CD4-positive, alpha-beta T cell (primary cell): ENCODE measurements at regions not wholly inside any gene's neighbourhood (a gene's known extent, or its start where the extent isn't known, plus 50 kb on each side); places are given as distances from the start of the nearest gene placed in this dataset.

ENCODE experiments used
- ATAC-seq: fragments of 200-7000 bp; cut with Tn5 transposase; one replicate; pipeline ENCODE4 v1.10.0; 2022; ENCODE audit warnings: mild to moderate bottlenecking; ENCODE audit not compliant: poor library complexity
- CTCF ChIA-PET: fragments of 350-600 bp; sonication (Branson Sonifier 250); formaldehyde crosslinking; loops from one replicate; lab custom pipeline; 2021; ENCODE audit warnings: antibody characterized with exemption, inconsistent platforms; lab: Charles Lee
- POLR2A ChIA-PET: fragments of 350-600 bp; sonication (Branson Sonifier 250); formaldehyde crosslinking; loops from one replicate; lab custom pipeline; 2021; ENCODE audit warnings: antibody characterized with exemption, inconsistent platforms; lab: Charles Lee
- DNase-seq, 14 experiments: peaks; one replicate each; pipeline ENCODE4 v3.0.0-alpha.2; 2013 to 2020; ENCODE audit warnings: mixed read lengths in 2 of 14
- H3K27ac ChIP-seq, 2 donors: one replicate each; pipeline versions ENCODE4 v1.5.1 to v1.7.0; 2013; ENCODE audit warnings: low read length in 2 of 2, low read depth in 1 of 2, mild to moderate bottlenecking in 1 of 2
- H3K27me3 ChIP-seq, 2 experiments: 1 replicate in 1 of 2; 2 replicates in 1 of 2; pipeline versions ENCODE4 v1.6.1 to v1.7.0; 2013; ENCODE audit warnings: low read length in 2 of 2, control low read depth in 1 of 2, mild to moderate bottlenecking in 1 of 2, moderate library complexity in 1 of 2; ENCODE audit not compliant: insufficient read depth in 2 of 2, control insufficient read depth in 1 of 2
- H3K36me3 ChIP-seq: one replicate; pipeline ENCODE4 v1.6.1; 2013; ENCODE audit warnings: low read length, control low read depth; ENCODE audit not compliant: insufficient read depth
- H3K4me1 ChIP-seq: one replicate; pipeline ENCODE4 v1.6.1; 2013; ENCODE audit warnings: low read length, control low read depth; ENCODE audit not compliant: insufficient read depth
- H3K4me3 ChIP-seq: one replicate; pipeline ENCODE4 v1.5.1; 2013; ENCODE audit warnings: mild to moderate bottlenecking, low read length, moderate library complexity
- H3K9me3 ChIP-seq, 2 experiments: 1 replicate in 1 of 2; 2 replicates in 1 of 2; pipeline versions ENCODE4 v1.6.1 to v1.7.0; 2013; ENCODE audit warnings: low read length in 2 of 2, mild to moderate bottlenecking in 2 of 2, control low read depth in 1 of 2, moderate library complexity in 1 of 2; ENCODE audit not compliant: control insufficient read depth in 1 of 2, insufficient read depth in 1 of 2
- H3K27ac Mint-ChIP-seq: one replicate; pipeline ENCODE4 v1.8.0; 2020; ENCODE audit warnings: mixed read lengths
- H3K27me3 Mint-ChIP-seq: one replicate; pipeline ENCODE4 v1.8.0; 2021; ENCODE audit warnings: mixed read lengths
- H3K36me3 Mint-ChIP-seq: one replicate; pipeline ENCODE4 v1.8.0; 2021; ENCODE audit warnings: low read depth, mixed read lengths
- H3K4me1 Mint-ChIP-seq: one replicate; pipeline ENCODE4 v1.8.0; 2021; ENCODE audit warnings: low read depth, mixed read lengths
- H3K4me3 Mint-ChIP-seq: one replicate; pipeline ENCODE4 v1.8.0; 2020; ENCODE audit warnings: mild to moderate bottlenecking, mixed read lengths
- H3K9me3 Mint-ChIP-seq: one replicate; pipeline ENCODE4 v1.8.0; 2020; ENCODE audit warnings: mixed read lengths
- CTCF ChIP-seq: fragments of 200-600 bp; IDR thresholded peaks from one replicate; pipeline ENCODE4 v1.8.0; 2022; ENCODE audit warnings: antibody characterized with exemption, mild to moderate bottlenecking
- intact Hi-C, 2 experiments: fragments of 100-400 bp; cut with DNase I in 1 of 2; cut with micrococcal nuclease in 1 of 2; formaldehyde crosslinking; loops; one replicate each; pipeline versions ENCODE4 v1.15.1 to v1.9.0; 2023 to 2025; cut with DNase I, micrococcal nuclease

GRCh38 chr3:187931101-187931500, 185.8 kb upstream of the BCL6 start:
- ATAC-seq, result no peak
- H3K9me3 ChIP-seq, result no peaks in the 10 kb centered on the region
- Mint-ChIP-seq H3K4me3 (no peak overlapping the region), H3K36me3 (no peaks in the 10 kb centered on the region), H3K9me3 (no peaks in the 10 kb centered on the region), H3K4me1 (peaks cover 34% of the 10 kb centered on the region), H3K27ac (no peak overlapping the region), H3K27me3 (no peaks in the 10 kb centered on the region)
- peaks cover 17% of the 10 kb centered on the region for H3K4me1 ChIP-seq
- TF ChIP-seq CTCF, result no peak
- POLR2A ChIA-PET, result no interaction called here
- no peaks in the 10 kb centered on the region for H3K36me3 ChIP-seq
- no peak for DNase-seq
- H3K27ac ChIP-seq, result no peak overlapping the region
- CTCF ChIA-PET, result no interaction called here
- intact Hi-C loops, result no loop called here
- no peak overlapping the region for H3K4me3 ChIP-seq
- no peaks in the 10 kb centered on the region for H3K27me3 ChIP-seq

GRCh38 chr3:187931770-187932278, 186.6 kb upstream of the BCL6 start:
- Mint-ChIP-seq H3K27me3 (no peaks in the 10 kb centered on the region), H3K27ac (no peak overlapping the region), H3K4me1 (peaks cover 31% of the 10 kb centered on the region), H3K36me3 (no peaks in the 10 kb centered on the region), H3K9me3 (no peaks in the 10 kb centered on the region), H3K4me3 (no peak overlapping the region)
- Histone ChIP-seq H3K4me3 (no peak overlapping the region), H3K27ac (no peak overlapping the region), H3K36me3 (no peaks in the 10 kb centered on the region), H3K9me3 (no peaks in the 10 kb centered on the region), H3K27me3 (no peaks in the 10 kb centered on the region), H3K4me1 (peaks cover 15% of the 10 kb centered on the region)
- intact Hi-C loops, result no loop called here
- POLR2A ChIA-PET, result no interaction called here
- DNase-seq (no peak), ATAC-seq (no peak)
- TF ChIP-seq CTCF, result no peak
- CTCF ChIA-PET, result no interaction called here

GRCh38 chr3:187932530-187932929, 187.3 kb upstream of the BCL6 start:
- H3K4me3 Mint-ChIP-seq, result no peak overlapping the region
- intact Hi-C loops, result no loop called here
- no peaks in the 10 kb centered on the region for H3K9me3 ChIP-seq
- ChIA-PET CTCF (no interaction called here), POLR2A (no interaction called here)
- TF ChIP-seq CTCF, result no peak
- H3K9me3 Mint-ChIP-seq, result no peaks in the 10 kb centered on the region
- no peak overlapping the region for H3K27ac Mint-ChIP-seq
- peaks cover 24% of the 10 kb centered on the region for H3K4me1 Mint-ChIP-seq
- no peaks in the 10 kb centered on the region for H3K27me3 Mint-ChIP-seq
- no peaks in the 10 kb centered on the region for H3K36me3 Mint-ChIP-seq
- H3K4me3 ChIP-seq, result no peak overlapping the region
- ATAC-seq (no peak), DNase-seq (no peak)
- H3K27me3 ChIP-seq, result no peaks in the 10 kb centered on the region
- H3K36me3 ChIP-seq, result no peaks in the 10 kb centered on the region
- H3K4me1 ChIP-seq, result peaks cover 15% of the 10 kb centered on the region
- H3K27ac ChIP-seq, result no peak overlapping the region
